WTC11 (cell line): ENCODE measurements at regions not wholly inside any gene's neighbourhood (a gene's known extent, or its start where the extent isn't known, plus 50 kb on each side); places are given as distances from the start of the nearest gene placed in this dataset.

Experiments used
- ATAC-seq: fragments of 200-7000 bp; cut with Tn5 transposase; 2 replicates; pipeline ENCODE4 v1.10.0; 2021; ENCODE audit warnings: mild to moderate bottlenecking, moderate library complexity
- CTCF ChIA-PET: fragments of 300-600 bp; sonication (Branson Sonifier 250); formaldehyde crosslinking; loops from one replicate; lab custom pipeline; 2021; ENCODE audit warnings: antibody characterized with exemption; lab: Charles Lee
- POLR2A ChIA-PET: fragments of 350-600 bp; sonication (Branson Sonifier 250); formaldehyde crosslinking; loops from one replicate; lab custom pipeline; 2021; ENCODE audit warnings: antibody characterized with exemption; lab: Charles Lee
- DNase-seq: peaks from one replicate; pipeline ENCODE4 v3.0.0; 2021; ENCODE audit warnings: low spot score
- H3K27ac Mint-ChIP-seq: 2 replicates; pipeline ENCODE4 v1.8.0; 2021; ENCODE audit warnings: mixed read lengths
- H3K27me3 Mint-ChIP-seq: 2 replicates; pipeline ENCODE4 v1.8.0; 2021; ENCODE audit warnings: low read depth, mild to moderate bottlenecking, moderate library complexity, mixed read lengths
- H3K36me3 Mint-ChIP-seq: 2 replicates; pipeline ENCODE4 v1.8.0; 2021; ENCODE audit warnings: mixed read lengths
- H3K4me1 Mint-ChIP-seq: 2 replicates; pipeline ENCODE4 v1.8.0; 2022; ENCODE audit warnings: mixed read lengths
- H3K4me3 Mint-ChIP-seq: 2 replicates; pipeline ENCODE4 v1.8.0; 2021; ENCODE audit warnings: mild to moderate bottlenecking, moderate library complexity, mixed read lengths
- H3K9me3 Mint-ChIP-seq: 2 replicates; pipeline ENCODE4 v1.8.0; 2021; ENCODE audit warnings: mixed read lengths
- CREM ChIP-seq: sonication (generic); formaldehyde crosslinking; IDR thresholded peaks from 2 replicates; pipeline ENCODE4 v1.8.1; 2022; ENCODE audit warnings: mild to moderate bottlenecking, missing genetic modification reagents, moderate library complexity
- ESRRA ChIP-seq: sonication (generic); formaldehyde crosslinking; IDR thresholded peaks from 2 replicates; pipeline ENCODE4 v1.8.1; 2022; ENCODE audit warnings: mild to moderate bottlenecking, missing genetic modification reagents, borderline replicate concordance
- FOXP4 ChIP-seq: sonication (generic); formaldehyde crosslinking; IDR thresholded peaks from 2 replicates; pipeline ENCODE4 v1.8.0; 2022; ENCODE audit warnings: mild to moderate bottlenecking, missing genetic modification reagents
- HMGA2 ChIP-seq: fragments of 250-450 bp; sonication (Bioruptor Pico); IDR thresholded peaks from 2 replicates; pipeline ENCODE4 v1.4.0; 2021; ENCODE audit warnings: mild to moderate bottlenecking, moderate library complexity
- IRF2 ChIP-seq: sonication (generic); formaldehyde crosslinking; IDR thresholded peaks from 2 replicates; pipeline ENCODE4 v1.8.0; 2022; ENCODE audit warnings: low read depth, missing genetic modification reagents, borderline replicate concordance
- OVOL2 ChIP-seq: fragments of 250-450 bp; sonication (Bioruptor Pico); IDR thresholded peaks from 2 replicates; pipeline ENCODE4 v1.9.0; 2021; ENCODE audit warnings: mild to moderate bottlenecking, borderline replicate concordance
- PRRX2 ChIP-seq: fragments of 250-450 bp; sonication (Bioruptor Pico); IDR thresholded peaks from 2 replicates; pipeline ENCODE4 v1.8.0; 2021; ENCODE audit warnings: mild to moderate bottlenecking
- SP1 ChIP-seq: sonication (generic); formaldehyde crosslinking; conservative IDR thresholded peaks from 2 replicates; pipeline ENCODE4 v1.8.1; 2022; ENCODE audit warnings: missing genetic modification reagents
- ZMAT4 ChIP-seq: fragments of 250-450 bp; sonication (Bioruptor Pico); IDR thresholded peaks from 2 replicates; pipeline ENCODE4 v1.9.0; 2021; ENCODE audit warnings: mild to moderate bottlenecking
- ZNF138 ChIP-seq: sonication (generic); formaldehyde crosslinking; conservative IDR thresholded peaks from 2 replicates; pipeline ENCODE4 v1.8.1; 2022; ENCODE audit warnings: mild to moderate bottlenecking, moderate library complexity, missing genetic modification reagents
- ZNF232 ChIP-seq: sonication (generic); formaldehyde crosslinking; IDR thresholded peaks from 2 replicates; pipeline ENCODE4 v1.8.0; 2022; ENCODE audit warnings: mild to moderate bottlenecking, missing genetic modification reagents
- ZNF281 ChIP-seq: sonication (generic); formaldehyde crosslinking; IDR thresholded peaks from 2 replicates; pipeline ENCODE4 v1.8.0; 2023; ENCODE audit warnings: mild to moderate bottlenecking, missing genetic modification reagents
- ZNF425 ChIP-seq: fragments of 250-450 bp; sonication (Bioruptor Pico); conservative IDR thresholded peaks from 2 replicates; pipeline ENCODE4 v1.9.0; 2021; ENCODE audit warnings: mild to moderate bottlenecking
- TF ChIP-seq, protein P1 (sequence below): sonication (generic); formaldehyde crosslinking; IDR thresholded peaks from 2 replicates; pipeline ENCODE4 v1.8.1; 2023; ENCODE audit warnings: mild to moderate bottlenecking, missing genetic modification reagents, borderline replicate concordance

GRCh38 chr5:152290181-152290580 lies 114.9 kb downstream of the NMUR2 start:
- no peak overlapping the region for H3K4me3 Mint-ChIP-seq
- H3K4me1 Mint-ChIP-seq = 0 out of 2 replicates have a peak, but pooled peaks cover 2% of the 10 kb centered on the region
- no peaks in the 10 kb centered on the region for H3K9me3 Mint-ChIP-seq
- no peaks in the 10 kb centered on the region for H3K27me3 Mint-ChIP-seq
- DNase-seq (no peak), ATAC-seq (no peak)
- POLR2A ChIA-PET = interaction anchor here (0.7 kb wide), 1 partner anchor 60 kb away, joined by 3 read pairs; no protein-coding TSS in a partner anchor
- TF ChIP-seq CREM (CRISPR knock-in tag) (no peak), IRF2 (CRISPR knock-in tag) (no peak), PRRX2 (no peak), ESRRA (CRISPR knock-in tag) (no peak), ZMAT4 (CRISPR knock-in tag) (no peak), OVOL2 (no peak), FOXP4 (CRISPR knock-in tag) (no peak), ZNF425 (CRISPR knock-in tag) (no peak), SP1 (no peak), ZNF281 (CRISPR knock-in tag) (no peak), ZNF232 (CRISPR knock-in tag) (no peak), ZNF138 (CRISPR knock-in tag) (no peak), HMGA2 (CRISPR knock-in tag) (no peak)
- TF ChIP-seq, protein P1, sequence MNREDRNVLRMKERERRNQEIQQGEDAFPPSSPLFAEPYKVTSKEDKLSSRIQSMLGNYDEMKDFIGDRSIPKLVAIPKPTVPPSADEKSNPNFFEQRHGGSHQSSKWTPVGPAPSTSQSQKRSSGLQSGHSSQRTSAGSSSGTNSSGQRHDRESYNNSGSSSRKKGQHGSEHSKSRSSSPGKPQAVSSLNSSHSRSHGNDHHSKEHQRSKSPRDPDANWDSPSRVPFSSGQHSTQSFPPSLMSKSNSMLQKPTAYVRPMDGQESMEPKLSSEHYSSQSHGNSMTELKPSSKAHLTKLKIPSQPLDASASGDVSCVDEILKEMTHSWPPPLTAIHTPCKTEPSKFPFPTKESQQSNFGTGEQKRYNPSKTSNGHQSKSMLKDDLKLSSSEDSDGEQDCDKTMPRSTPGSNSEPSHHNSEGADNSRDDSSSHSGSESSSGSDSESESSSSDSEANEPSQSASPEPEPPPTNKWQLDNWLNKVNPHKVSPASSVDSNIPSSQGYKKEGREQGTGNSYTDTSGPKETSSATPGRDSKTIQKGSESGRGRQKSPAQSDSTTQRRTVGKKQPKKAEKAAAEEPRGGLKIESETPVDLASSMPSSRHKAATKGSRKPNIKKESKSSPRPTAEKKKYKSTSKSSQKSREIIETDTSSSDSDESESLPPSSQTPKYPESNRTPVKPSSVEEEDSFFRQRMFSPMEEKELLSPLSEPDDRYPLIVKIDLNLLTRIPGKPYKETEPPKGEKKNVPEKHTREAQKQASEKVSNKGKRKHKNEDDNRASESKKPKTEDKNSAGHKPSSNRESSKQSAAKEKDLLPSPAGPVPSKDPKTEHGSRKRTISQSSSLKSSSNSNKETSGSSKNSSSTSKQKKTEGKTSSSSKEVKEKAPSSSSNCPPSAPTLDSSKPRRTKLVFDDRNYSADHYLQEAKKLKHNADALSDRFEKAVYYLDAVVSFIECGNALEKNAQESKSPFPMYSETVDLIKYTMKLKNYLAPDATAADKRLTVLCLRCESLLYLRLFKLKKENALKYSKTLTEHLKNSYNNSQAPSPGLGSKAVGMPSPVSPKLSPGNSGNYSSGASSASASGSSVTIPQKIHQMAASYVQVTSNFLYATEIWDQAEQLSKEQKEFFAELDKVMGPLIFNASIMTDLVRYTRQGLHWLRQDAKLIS (CRISPR knock-in tag) = no peak
- H3K27ac Mint-ChIP-seq = no peak overlapping the region
- CTCF ChIA-PET = no interaction called here
- H3K36me3 Mint-ChIP-seq = no peaks in the 10 kb centered on the region
